HCT116 (cell line): ENCODE measurements at regions not wholly inside any gene's neighbourhood (a gene's known extent, or its start where the extent isn't known, plus 50 kb on each side); places are given as distances from the start of the nearest gene placed in this dataset.

ENCODE experiments used
- ATAC-seq: fragments of 200-7000 bp; cut with Tn5 transposase; 2 replicates; pipeline ENCODE4 v1.9.1; 2020; ENCODE audit warnings: mild to moderate bottlenecking, moderate library complexity
- BruUV-seq: library from RNA; stranded (reverse); fragments of 400-500 nt; replicated peaks from 2 replicates; lab custom pipeline; 2021; lab: Mats Ljungman, UMichigan
- CTCF ChIA-PET: fragments of 300-600 bp; sonication (Branson Sonifier 250); formaldehyde crosslinking; loops from one replicate; lab custom pipeline; 2021; ENCODE audit warnings: antibody characterized with exemption; lab: Charles Lee
- POLR2A ChIA-PET: fragments of 300-600, 350-600 bp; sonication (Branson Sonifier 250); formaldehyde crosslinking; loops from one replicate; lab custom pipeline; 2021; ENCODE audit warnings: antibody characterized with exemption; lab: Charles Lee
- RAD21 ChIA-PET, 2 experiments: fragments of 300-600 bp; sonication (Branson Sonifier 250); formaldehyde crosslinking; loops; one replicate each; lab custom pipeline; 2023; ENCODE audit warnings: low total read pairs in 2 of 2; ENCODE audit not compliant: uncharacterized antibody in 2 of 2, unreplicated experiment in 2 of 2, low non-redundant PET in 1 of 2; lab: Charles Lee
- DNase-seq: peaks from one replicate; pipeline ENCODE4 v3.0.0-alpha.2; 2010; ENCODE audit warnings: low read depth, low spot score
- H2AFZ ChIP-seq: fragments of 200-600 bp; shearing (Covaris generic), sonication (generic); 2 replicates; pipeline ENCODE4 v1.6.1; 2017; ENCODE audit warnings: low read depth, mixed run types, mixed read lengths, antibody characterized with exemption, low read length; ENCODE audit not compliant: poor library complexity, severe bottlenecking
- H3K27ac ChIP-seq: 2 replicates; pipeline ENCODE4 v1.5.1; 2012; ENCODE audit warnings: low read depth, low read length
- H3K27me3 ChIP-seq: fragments of 200-600 bp; sonication (generic); 2 replicates; pipeline ENCODE4 v1.6.1; 2016; ENCODE audit warnings: mixed run types, low read length, mixed read lengths; ENCODE audit not compliant: insufficient read depth
- H3K36me3 ChIP-seq, 2 experiments: fragments of 200-500 bp in 1 of 2; fragments of 200-600 bp in 1 of 2; sonication (Bioruptor generic) in 1 of 2; sonication (generic) in 1 of 2; 2 replicates each; pipeline versions ENCODE4 v1.5.1 to v1.6.1; 2014 to 2016; ENCODE audit warnings: low read length in 2 of 2, inconsistent platforms in 1 of 2, mixed read lengths in 1 of 2, mixed run types in 1 of 2; ENCODE audit not compliant: insufficient read depth in 2 of 2, control insufficient read depth in 1 of 2
- H3K4me1 ChIP-seq, 2 experiments: fragments of 200-600 bp in 1 of 2; sonication (generic) in 1 of 2; 2 replicates each; pipeline versions ENCODE4 v1.5.1 to v1.6.1; 2012 to 2017; ENCODE audit warnings: low read length in 2 of 2, inconsistent platforms in 1 of 2, mild to moderate bottlenecking in 1 of 2, mixed read lengths in 1 of 2, mixed run types in 1 of 2, moderate library complexity in 1 of 2; ENCODE audit not compliant: insufficient read depth in 2 of 2, control insufficient read depth in 1 of 2
- H3K4me2 ChIP-seq: fragments of 200-600 bp; sonication (generic); 2 replicates; pipeline ENCODE4 v1.6.1; 2017; ENCODE audit warnings: mixed run types, low read length, mixed read lengths
- H3K4me3 ChIP-seq, 2 experiments: fragments of 200-600 bp in 1 of 2; sonication (generic) in 1 of 2; replicated peaks in 1 of 2; 2 replicates each; pipeline ENCODE4 v1.5.1; 2011 to 2016; ENCODE audit warnings: low read length in 2 of 2, control low read depth in 1 of 2, low read depth in 1 of 2, mild to moderate bottlenecking in 1 of 2, mixed read lengths in 1 of 2, mixed run types in 1 of 2
- H3K79me2 ChIP-seq: fragments of 200-600 bp; sonication (generic); 2 replicates; pipeline ENCODE4 v1.6.1; 2017; ENCODE audit warnings: mild to moderate bottlenecking, mixed run types, low read length, moderate library complexity, mixed read lengths; ENCODE audit not compliant: insufficient read depth
- H3K9ac ChIP-seq: fragments of 200-600 bp; sonication (generic); 2 replicates; pipeline ENCODE4 v1.6.1; 2016; ENCODE audit warnings: low read length, mixed read lengths
- H3K9me2 ChIP-seq: fragments of 200-600 bp; sonication (generic), shearing (Covaris generic); 2 replicates; pipeline ENCODE4 v1.6.1; 2017; ENCODE audit warnings: mixed run types, mild to moderate bottlenecking, moderate library complexity; ENCODE audit not compliant: insufficient read depth
- H3K9me3 ChIP-seq, 2 experiments: fragments of 200-500 bp in 1 of 2; fragments of 200-600 bp in 1 of 2; sonication (Bioruptor generic) in 1 of 2; sonication (generic) in 1 of 2; 2 replicates each; pipeline ENCODE4 v1.6.1; 2014 to 2017; ENCODE audit warnings: low read length in 2 of 2, mixed read lengths in 2 of 2, inconsistent platforms in 1 of 2, low read depth in 1 of 2, mild to moderate bottlenecking in 1 of 2, mixed run types in 1 of 2, moderate library complexity in 1 of 2; ENCODE audit not compliant: control insufficient read depth in 1 of 2, insufficient read depth in 1 of 2
- H4K20me1 ChIP-seq: fragments of 200-600 bp; sonication (generic), shearing (Covaris generic); 2 replicates; pipeline ENCODE4 v1.6.1; 2017; ENCODE audit warnings: mixed run types, mild to moderate bottlenecking, moderate library complexity; ENCODE audit not compliant: insufficient read depth
- CEBPB ChIP-seq: IDR thresholded peaks from 2 replicates; pipeline ENCODE4 v1.6.1; 2012; ENCODE audit warnings: low read depth
- ELF1 ChIP-seq: IDR thresholded peaks from 2 replicates; pipeline ENCODE4 v1.6.1; 2012; ENCODE audit warnings: low read depth, borderline replicate concordance
- EZH2 ChIP-seq: fragments of 200-600 bp; sonication (generic); IDR thresholded peaks from 2 replicates; pipeline ENCODE4 v1.6.1; 2017; ENCODE audit warnings: antibody characterized with exemption, mixed run types
- EZH2phosphoT487 ChIP-seq: fragments of 200-600 bp; IDR thresholded peaks from 2 replicates; pipeline ENCODE4 v1.6.1; 2018; ENCODE audit warnings: antibody characterized with exemption, borderline replicate concordance
- POLR2A ChIP-seq: IDR thresholded peaks from 2 replicates; pipeline ENCODE4 v1.7.0; 2011; ENCODE audit warnings: borderline replicate concordance; ENCODE audit not compliant: insufficient read depth, insufficient read length; ENCODE audit errors: extremely low read depth
- POLR2AphosphoS5 ChIP-seq: IDR thresholded peaks from 2 replicates; pipeline ENCODE4 v1.6.1; 2011; ENCODE audit warnings: mild to moderate bottlenecking, low read depth, low read length, moderate library complexity
- RAD21 ChIP-seq: IDR thresholded peaks from 2 replicates; pipeline ENCODE4 v1.6.1; 2012; ENCODE audit warnings: low read depth, mild to moderate bottlenecking
- SIN3A ChIP-seq: IDR thresholded peaks from 2 replicates; pipeline ENCODE4 v1.6.1; 2012; ENCODE audit warnings: low read depth
- SP1 ChIP-seq: IDR thresholded peaks from 2 replicates; pipeline ENCODE4 v1.6.1; 2012; ENCODE audit warnings: low read depth
- TCF7L2 ChIP-seq: IDR thresholded peaks from 2 replicates; pipeline ENCODE4 v1.7.0; 2011; ENCODE audit warnings: borderline replicate concordance, inconsistent platforms; ENCODE audit not compliant: insufficient read depth, insufficient read length; ENCODE audit errors: extremely low read depth
- YY1 ChIP-seq: IDR thresholded peaks from 2 replicates; pipeline ENCODE4 v1.6.1; 2011; ENCODE audit warnings: low read length, low read depth, moderate library complexity, mild to moderate bottlenecking; ENCODE audit not compliant: insufficient replicate concordance; ENCODE audit errors: extremely low read depth
- ZFX ChIP-seq: fragments of 450-650 bp; IDR thresholded peaks from 2 replicates; pipeline ENCODE4 v1.6.1; 2017
- intact Hi-C: fragments of 100-400 bp; cut with micrococcal nuclease; formaldehyde crosslinking; loops from 2 replicates; pipeline ENCODE4 v1.10.0; 2022
- TF ChIP-seq, protein P1 (sequence below): IDR thresholded peaks from 2 replicates; pipeline ENCODE4 v1.6.1; 2012
- TF ChIP-seq, protein P2 (sequence below): IDR thresholded peaks from 2 replicates; pipeline ENCODE4 v1.6.1; 2012; ENCODE audit warnings: low read depth
- TF ChIP-seq, protein P3 (sequence below): IDR thresholded peaks from 2 replicates; pipeline ENCODE4 v1.6.1; 2012

DNA sequence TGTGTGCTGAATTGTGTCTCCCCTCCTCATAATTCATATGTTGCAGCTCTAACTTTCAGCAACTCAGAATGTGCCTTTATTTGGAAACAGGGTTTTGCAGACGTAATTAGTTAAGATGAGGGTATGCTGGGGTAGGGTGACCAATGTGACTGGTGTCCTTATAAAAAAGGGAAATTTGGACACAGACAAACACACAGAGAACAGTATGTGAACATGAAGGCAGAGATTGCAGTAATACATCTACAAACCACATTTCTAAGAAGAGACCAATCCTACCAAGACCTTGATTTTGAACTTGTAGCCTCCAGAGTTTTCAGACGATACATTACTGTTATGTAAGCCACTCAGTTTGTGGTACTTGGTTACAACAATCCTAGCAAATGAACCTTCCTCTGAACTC lies 817.8 kb downstream of the TUSC7 start (continued):
- TF ChIP-seq, protein P1, sequence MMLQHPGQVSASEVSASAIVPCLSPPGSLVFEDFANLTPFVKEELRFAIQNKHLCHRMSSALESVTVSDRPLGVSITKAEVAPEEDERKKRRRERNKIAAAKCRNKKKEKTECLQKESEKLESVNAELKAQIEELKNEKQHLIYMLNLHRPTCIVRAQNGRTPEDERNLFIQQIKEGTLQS, result no peak
- TF ChIP-seq EZH2phosphoT487, result no peak
- TF ChIP-seq, protein P2, sequence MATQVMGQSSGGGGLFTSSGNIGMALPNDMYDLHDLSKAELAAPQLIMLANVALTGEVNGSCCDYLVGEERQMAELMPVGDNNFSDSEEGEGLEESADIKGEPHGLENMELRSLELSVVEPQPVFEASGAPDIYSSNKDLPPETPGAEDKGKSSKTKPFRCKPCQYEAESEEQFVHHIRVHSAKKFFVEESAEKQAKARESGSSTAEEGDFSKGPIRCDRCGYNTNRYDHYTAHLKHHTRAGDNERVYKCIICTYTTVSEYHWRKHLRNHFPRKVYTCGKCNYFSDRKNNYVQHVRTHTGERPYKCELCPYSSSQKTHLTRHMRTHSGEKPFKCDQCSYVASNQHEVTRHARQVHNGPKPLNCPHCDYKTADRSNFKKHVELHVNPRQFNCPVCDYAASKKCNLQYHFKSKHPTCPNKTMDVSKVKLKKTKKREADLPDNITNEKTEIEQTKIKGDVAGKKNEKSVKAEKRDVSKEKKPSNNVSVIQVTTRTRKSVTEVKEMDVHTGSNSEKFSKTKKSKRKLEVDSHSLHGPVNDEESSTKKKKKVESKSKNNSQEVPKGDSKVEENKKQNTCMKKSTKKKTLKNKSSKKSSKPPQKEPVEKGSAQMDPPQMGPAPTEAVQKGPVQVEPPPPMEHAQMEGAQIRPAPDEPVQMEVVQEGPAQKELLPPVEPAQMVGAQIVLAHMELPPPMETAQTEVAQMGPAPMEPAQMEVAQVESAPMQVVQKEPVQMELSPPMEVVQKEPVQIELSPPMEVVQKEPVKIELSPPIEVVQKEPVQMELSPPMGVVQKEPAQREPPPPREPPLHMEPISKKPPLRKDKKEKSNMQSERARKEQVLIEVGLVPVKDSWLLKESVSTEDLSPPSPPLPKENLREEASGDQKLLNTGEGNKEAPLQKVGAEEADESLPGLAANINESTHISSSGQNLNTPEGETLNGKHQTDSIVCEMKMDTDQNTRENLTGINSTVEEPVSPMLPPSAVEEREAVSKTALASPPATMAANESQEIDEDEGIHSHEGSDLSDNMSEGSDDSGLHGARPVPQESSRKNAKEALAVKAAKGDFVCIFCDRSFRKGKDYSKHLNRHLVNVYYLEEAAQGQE, result no peak
- TF ChIP-seq POLR2A, result no peak
- no peak for TF ChIP-seq YY1
- no peak for TF ChIP-seq SIN3A

DNA sequence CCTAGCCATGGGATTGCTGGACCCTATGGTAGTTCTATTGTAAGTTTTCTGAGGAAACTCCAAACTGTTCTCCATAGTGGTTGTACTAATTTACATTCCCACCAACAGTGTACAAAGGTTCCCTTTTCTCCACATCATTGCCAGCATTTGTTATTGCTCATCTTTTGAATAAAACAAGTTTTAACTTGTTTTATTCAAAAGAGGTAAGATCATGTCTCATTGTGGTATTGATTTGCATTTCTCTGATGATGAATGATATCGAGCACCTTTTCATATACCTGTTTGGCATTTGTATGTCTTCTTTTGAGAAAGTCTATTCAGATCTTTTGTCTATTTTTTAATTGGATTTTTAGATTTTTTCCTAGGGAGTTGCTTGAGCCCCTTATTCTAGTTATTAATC lies 819.1 kb downstream of the TUSC7 start:
- TF ChIP-seq SP1 (no peak), ZFX (no peak), TCF7L2 (no peak), POLR2AphosphoS5 (no peak), EZH2 (no peak), RAD21 (no peak), EZH2phosphoT487 (no peak), ELF1 (no peak), CEBPB (no peak)
- TF ChIP-seq, protein P2, result no peak
- TF ChIP-seq, protein P1, result no peak
- TF ChIP-seq, protein P3, sequence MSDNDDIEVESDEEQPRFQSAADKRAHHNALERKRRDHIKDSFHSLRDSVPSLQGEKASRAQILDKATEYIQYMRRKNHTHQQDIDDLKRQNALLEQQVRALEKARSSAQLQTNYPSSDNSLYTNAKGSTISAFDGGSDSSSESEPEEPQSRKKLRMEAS, result no peak
- H3K9me3 ChIP-seq, result no peaks in the 10 kb centered on the region
- no peak overlapping the region for H3K4me2 ChIP-seq
- ATAC-seq (no peak), DNase-seq (no peak)
- H3K9me2 ChIP-seq, result no peaks in the 10 kb centered on the region
- H3K36me3 ChIP-seq, result no peaks in the 10 kb centered on the region
- no peak overlapping the region for H3K27ac ChIP-seq
- ChIA-PET CTCF (no interaction called here), POLR2A (no interaction called here), RAD21 (no interaction called here)
- BruUV-seq, result no TSS peak
- no peak overlapping the region for H3K4me3 ChIP-seq
- no peaks in the 10 kb centered on the region for H3K4me1 ChIP-seq
- H4K20me1 ChIP-seq, result no peaks in the 10 kb centered on the region
- H3K27me3 ChIP-seq, result no peaks in the 10 kb centered on the region
- H3K9ac ChIP-seq, result no peak overlapping the region
- H3K79me2 ChIP-seq, result no peaks in the 10 kb centered on the region
- no peak overlapping the region for H2AFZ ChIP-seq
- intact Hi-C loops, result loop anchor here (5.0 kb wide), 2 partner anchors 471 to 756 kb away; no protein-coding TSS in a partner anchor
